Glutamatergic neuron (in vitro differentiated cells): ENCODE measurements at regions not wholly inside any gene's neighbourhood (a gene's known extent, or its start where the extent isn't known, plus 50 kb on each side); places are given as distances from the start of the nearest gene placed in this dataset.
"Not testable (repeated sequence)": the region's sequence is repeated elsewhere in the genome, so short reads cannot be mapped to it uniquely, and the experiment has no call there.

Experiments
- DNase-seq: peaks from one replicate; pipeline ENCODE4 v3.0.0; 2022
- H3K27ac Mint-ChIP-seq: one replicate; pipeline ENCODE4 v1.8.0; 2020; ENCODE audit warnings: mild to moderate bottlenecking, mixed read lengths, inconsistent platforms; ENCODE audit not compliant: unreplicated experiment
- H3K27me3 Mint-ChIP-seq: one replicate; pipeline ENCODE4 v1.8.0; 2020; ENCODE audit warnings: mild to moderate bottlenecking, moderate library complexity, mixed read lengths, inconsistent platforms; ENCODE audit not compliant: unreplicated experiment
- H3K36me3 Mint-ChIP-seq: one replicate; pipeline ENCODE4 v1.8.0; 2020; ENCODE audit warnings: mild to moderate bottlenecking, mixed read lengths, inconsistent platforms; ENCODE audit not compliant: unreplicated experiment
- H3K4me1 Mint-ChIP-seq: one replicate; pipeline ENCODE4 v1.8.0; 2020; ENCODE audit warnings: mild to moderate bottlenecking, low read depth, mixed read lengths, inconsistent platforms; ENCODE audit not compliant: unreplicated experiment
- H3K4me3 Mint-ChIP-seq: one replicate; pipeline ENCODE4 v1.8.0; 2020; ENCODE audit warnings: mild to moderate bottlenecking, mixed read lengths, inconsistent platforms; ENCODE audit not compliant: unreplicated experiment
- H3K9me3 Mint-ChIP-seq: one replicate; pipeline ENCODE4 v1.8.0; 2020; ENCODE audit warnings: mild to moderate bottlenecking, moderate library complexity, mixed read lengths, inconsistent platforms; ENCODE audit not compliant: unreplicated experiment
- CTCF ChIP-seq: fragments of 200-600 bp; sonication (generic); IDR thresholded peaks from one replicate; pipeline ENCODE4 v1.5.0; 2021; ENCODE audit not compliant: partially characterized antibody, unreplicated experiment

- TF ChIP-seq CTCF: no peak
- H3K27me3 Mint-ChIP-seq: peaks cover 1% of the 10 kb centered on the region
- no peak for DNase-seq
- H3K4me3 Mint-ChIP-seq: no peak overlapping the region
- no peaks in the 10 kb centered on the region for H3K9me3 Mint-ChIP-seq
- no peak overlapping the region for H3K27ac Mint-ChIP-seq
- no peaks in the 10 kb centered on the region for H3K4me1 Mint-ChIP-seq
- H3K36me3 Mint-ChIP-seq: no peaks in the 10 kb centered on the region
Observed at GRCh38 chr2:81403508-81403907, 1099.0 kb upstream of the LRRTM1 start.

GRCh38 chr2:81396417-81397019 is 1092.0 kb upstream of the LRRTM1 start:
- Mint-ChIP-seq H3K4me3 (no peak overlapping the region), H3K36me3 (no peaks in the 10 kb centered on the region), H3K27me3 (peaks cover 2% of the 10 kb centered on the region), H3K27ac (no peak overlapping the region), H3K4me1 (no peaks in the 10 kb centered on the region), H3K9me3 (no peaks in the 10 kb centered on the region)
- TF ChIP-seq CTCF: no peak
- no peak for DNase-seq

- Mint-ChIP-seq H3K4me1 (no peaks in the 10 kb centered on the region), H3K9me3 (no peaks in the 10 kb centered on the region), H3K4me3 (no peak overlapping the region), H3K36me3 (no peaks in the 10 kb centered on the region), H3K27me3 (peaks cover 2% of the 10 kb centered on the region), H3K27ac (no peak overlapping the region)
- no peak for TF ChIP-seq CTCF
- DNase-seq: no peak
Observed at GRCh38 chr2:81395746-81396145, 1091.2 kb upstream of the LRRTM1 start.

- H3K4me3 Mint-ChIP-seq: no peak overlapping the region
- H3K27ac Mint-ChIP-seq: no peak overlapping the region
- no peak for TF ChIP-seq CTCF
- no peaks in the 10 kb centered on the region for H3K36me3 Mint-ChIP-seq
- H3K27me3 Mint-ChIP-seq: no peaks in the 10 kb centered on the region
- peaks cover 2% of the 10 kb centered on the region for H3K4me1 Mint-ChIP-seq
- no peak for DNase-seq
- H3K9me3 Mint-ChIP-seq: no peaks in the 10 kb centered on the region
Observed at GRCh38 chr2:81389203-81389602, 1084.7 kb upstream of the LRRTM1 start.

GRCh38 chr2:81363800-81364199 is 1059.2 kb upstream of the LRRTM1 start:
- no peak for DNase-seq
- Mint-ChIP-seq H3K4me3 (no peak overlapping the region), H3K27me3 (no peaks in the 10 kb centered on the region), H3K36me3 (peaks cover 6% of the 10 kb centered on the region), H3K9me3 (no peaks in the 10 kb centered on the region), H3K4me1 (no peaks in the 10 kb centered on the region), H3K27ac (no peak overlapping the region)
- no peak for TF ChIP-seq CTCF

GRCh38 chr2:81362468-81362867 is 1057.9 kb upstream of the LRRTM1 start:
- H3K4me3 Mint-ChIP-seq, H3K27ac Mint-ChIP-seq, H3K9me3 Mint-ChIP-seq, H3K27me3 Mint-ChIP-seq, H3K4me1 Mint-ChIP-seq, DNase-seq, H3K36me3 Mint-ChIP-seq: not testable (repeated sequence)
